ENCODE measurements at regions not wholly inside any gene's neighbourhood (a gene's known extent, or its start where the extent isn't known, plus 50 kb on each side); places are given as distances from the start of the nearest gene placed in this dataset.

GRCh38 chr3:18770800-18771199, 345.7 kb upstream of the SATB1 start:
- DNase-seq: no peak

- no peak for DNase-seq
Measured at GRCh38 chr3:18767756-18768303, 342.7 kb upstream of the SATB1 start.

- no peak for DNase-seq
Measured at GRCh38 chr3:18766974-18767373, 341.8 kb upstream of the SATB1 start.

- no peak for DNase-seq
Measured at GRCh38 chr3:18765662-18766061, 340.5 kb upstream of the SATB1 start.

GRCh38 chr3:18765161-18765560, 340.0 kb upstream of the SATB1 start:
- DNase-seq: no peak

- no peak for DNase-seq
Measured at GRCh38 chr3:18761530-18761929, 336.4 kb upstream of the SATB1 start.

- no peak for DNase-seq
Measured at GRCh38 chr3:18758047-18758704, 333.0 kb upstream of the SATB1 start.

GRCh38 chr3:18757476-18757875, 332.3 kb upstream of the SATB1 start:
- no peak for DNase-seq

GRCh38 chr3:18752273-18752934, 327.3 kb upstream of the SATB1 start:
- DNase-seq: no peak

GRCh38 chr3:18751514-18751913, 326.4 kb upstream of the SATB1 start:
- no peak for DNase-seq

- no peak for DNase-seq
Measured at GRCh38 chr3:18747383-18747782, 322.2 kb upstream of the SATB1 start.

GRCh38 chr3:18745472-18745871, 320.3 kb upstream of the SATB1 start:
- DNase-seq: no peak

- DNase-seq: no peak
Measured at GRCh38 chr3:18744472-18744871, 319.3 kb upstream of the SATB1 start.

GRCh38 chr3:18743761-18744160, 318.6 kb upstream of the SATB1 start:
- DNase-seq: no peak

- no peak for DNase-seq
Measured at GRCh38 chr3:18740631-18741583, 315.8 kb upstream of the SATB1 start.

- no peak for DNase-seq
Measured at GRCh38 chr3:18739099-18739433, 313.9 kb upstream of the SATB1 start.

GRCh38 chr3:18738393-18739098, 313.4 kb upstream of the SATB1 start:
- no peak for DNase-seq

GRCh38 chr3:18735005-18735404, 309.9 kb upstream of the SATB1 start:
- DNase-seq: no peak

- DNase-seq: no peak
Measured at GRCh38 chr3:18734309-18734708, 309.2 kb upstream of the SATB1 start.

GRCh38 chr3:18732474-18732873, 307.3 kb upstream of the SATB1 start:
- DNase-seq: no peak

GRCh38 chr3:18730491-18730890, 305.4 kb upstream of the SATB1 start:
- DNase-seq: no peak

GRCh38 chr3:18729671-18730070, 304.5 kb upstream of the SATB1 start:
- no peak for DNase-seq

Data from cerebellar nuclear complex (tissue), 1 donor.